NCI-H82 (cell line): ENCODE measurements at regions not wholly inside any gene's neighbourhood (a gene's known extent, or its start where the extent isn't known, plus 50 kb on each side); places are given as distances from the start of the nearest gene placed in this dataset.
A peak's percentile ranks its signal among the peaks of the same experiment; 100 is the strongest.
"Not testable (repeated sequence)": the region's sequence is repeated elsewhere in the genome, so short reads cannot be mapped to it uniquely, and the experiment has no call there.

ENCODE experiments used
- DNase-seq: peaks from one replicate; lab custom pipeline; 2025; lab: John Stamatoyannopoulos, UW

DNA sequence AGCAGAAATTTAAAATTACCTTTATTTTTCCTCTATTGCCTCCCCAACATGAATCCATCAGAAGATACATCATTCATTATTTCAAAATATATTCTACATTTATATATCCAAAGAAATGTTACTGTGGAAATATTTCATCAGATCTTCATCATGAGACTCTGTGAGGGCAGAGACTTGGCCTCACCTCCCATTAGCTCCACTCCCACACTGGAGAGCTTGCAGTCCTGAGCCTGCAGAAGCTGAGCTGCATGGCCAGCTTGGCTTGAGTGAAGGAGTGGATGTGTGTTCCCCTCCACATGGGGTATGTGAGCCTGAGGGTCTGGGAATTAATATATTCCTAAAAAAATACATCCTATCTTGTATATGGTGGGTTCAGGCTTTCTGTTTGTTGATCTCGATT lies 961.9 kb downstream of the TMEM121 start:
- no peak for DNase-seq

GRCh38 chr14:106489112-106489881 lies 962.9 kb downstream of the TMEM121 start:
- no peak for DNase-seq

DNA sequence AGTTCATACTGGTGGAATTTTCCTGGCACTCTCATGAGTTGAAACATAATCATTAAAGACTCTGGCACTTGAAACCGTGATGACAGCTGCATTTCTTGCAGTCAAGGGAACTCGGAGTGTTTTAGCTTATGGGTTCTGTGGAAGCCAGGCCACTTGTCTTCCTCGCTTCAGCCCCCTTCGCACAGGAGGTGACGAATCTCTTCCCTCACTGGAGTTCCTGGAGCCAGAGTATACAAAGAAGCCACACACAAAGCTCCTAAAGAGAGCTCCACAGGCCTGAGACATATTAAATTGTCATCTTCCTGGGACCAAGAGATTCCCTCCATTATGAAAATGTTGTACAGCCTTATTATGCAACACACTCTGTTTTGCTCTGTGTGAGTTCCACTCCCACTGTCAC lies 964.1 kb downstream of the TMEM121 start:
- no peak for DNase-seq

GRCh38 chr14:106491851-106492250 lies 965.5 kb downstream of the TMEM121 start:
- DNase-seq = peak; percentile 2

- no peak for DNase-seq
These were observed 967.8 kb downstream of the TMEM121 start for GRCh38 chr14:106493962-106494823.

DNA sequence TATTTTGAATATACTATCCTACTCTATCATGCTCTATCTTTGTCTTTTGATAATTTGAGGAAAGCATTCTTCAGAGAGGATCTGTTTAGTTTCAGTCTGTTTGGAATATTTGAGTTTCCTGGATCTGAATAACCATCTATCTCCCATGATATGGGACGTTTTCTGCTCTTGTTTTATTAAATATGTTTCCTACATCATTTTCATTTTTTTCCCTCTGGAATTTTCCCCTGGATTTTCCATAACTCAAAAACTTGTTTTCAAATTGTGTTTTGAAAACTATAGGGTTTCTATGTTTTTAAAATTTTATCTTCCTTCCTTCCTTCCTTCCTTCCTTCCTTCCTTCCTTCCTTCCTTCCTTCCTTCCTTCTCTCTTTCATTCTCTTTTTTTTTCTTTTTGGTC lies 974.2 kb downstream of the TMEM121 start:
- no peak for DNase-seq

GRCh38 chr14:106501898-106502297 lies 975.5 kb downstream of the TMEM121 start:
- no peak for DNase-seq

DNA sequence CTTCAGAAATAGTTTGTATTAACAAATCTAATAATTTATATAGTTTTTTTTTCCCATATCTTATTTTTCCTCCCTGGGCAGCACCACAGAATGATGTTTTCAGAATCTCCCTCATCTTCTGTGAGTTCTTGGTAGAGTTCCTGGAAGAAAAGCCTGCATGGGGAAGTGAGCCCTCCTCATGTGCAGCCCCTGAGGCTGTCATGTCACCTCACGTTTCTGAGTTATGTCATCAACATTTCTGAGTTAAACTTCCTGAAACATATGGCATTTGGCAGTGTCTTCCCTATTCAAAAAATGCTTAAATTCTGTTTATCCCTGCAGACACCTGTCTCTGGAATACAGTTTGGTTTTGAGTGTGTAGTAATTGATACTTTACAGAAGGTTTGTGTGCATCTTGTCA lies 979.0 kb downstream of the TMEM121 start:
- no peak for DNase-seq

GRCh38 chr14:106506881-106507305 lies 980.5 kb downstream of the TMEM121 start:
- DNase-seq = no peak

DNA sequence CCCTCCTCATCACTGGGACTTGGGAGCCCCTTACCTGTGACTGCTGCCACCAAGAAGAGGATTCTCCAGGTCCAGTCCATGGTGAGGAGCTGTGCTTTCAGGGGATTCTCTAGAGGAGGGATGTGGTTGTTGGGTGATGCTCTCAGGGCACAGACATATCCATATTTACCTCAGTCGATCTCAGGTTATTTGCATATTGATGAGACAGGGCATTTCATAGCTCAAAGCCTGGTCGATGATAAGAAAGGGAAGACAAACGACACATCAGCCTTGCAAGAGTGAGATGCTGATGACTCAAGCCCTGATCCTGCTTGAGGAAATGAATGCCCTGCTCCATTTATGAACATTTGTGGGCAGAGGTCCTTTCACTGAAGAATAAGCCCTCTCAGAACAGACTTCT lies 981.0 kb downstream of the TMEM121 start:
- DNase-seq = no peak

DNA sequence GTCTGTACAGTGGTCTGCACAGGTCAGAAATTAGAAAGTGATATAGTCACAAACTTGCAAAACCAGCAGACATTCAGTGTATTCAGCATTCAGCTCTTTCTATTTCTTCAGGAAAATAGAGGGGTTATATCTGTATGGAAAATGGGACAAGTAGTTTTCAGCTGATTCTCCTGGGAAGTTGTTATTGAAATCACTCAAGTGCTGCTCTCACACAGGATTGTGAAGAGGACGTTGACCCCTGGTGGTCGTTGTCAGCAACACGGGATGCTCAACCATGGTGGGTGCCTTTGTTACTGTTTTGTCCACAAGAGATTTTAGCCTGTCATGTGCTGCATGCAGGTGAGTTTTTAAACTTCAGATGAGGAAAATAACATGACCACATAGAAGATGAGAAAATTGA lies 981.8 kb downstream of the TMEM121 start:
- no peak for DNase-seq

DNA sequence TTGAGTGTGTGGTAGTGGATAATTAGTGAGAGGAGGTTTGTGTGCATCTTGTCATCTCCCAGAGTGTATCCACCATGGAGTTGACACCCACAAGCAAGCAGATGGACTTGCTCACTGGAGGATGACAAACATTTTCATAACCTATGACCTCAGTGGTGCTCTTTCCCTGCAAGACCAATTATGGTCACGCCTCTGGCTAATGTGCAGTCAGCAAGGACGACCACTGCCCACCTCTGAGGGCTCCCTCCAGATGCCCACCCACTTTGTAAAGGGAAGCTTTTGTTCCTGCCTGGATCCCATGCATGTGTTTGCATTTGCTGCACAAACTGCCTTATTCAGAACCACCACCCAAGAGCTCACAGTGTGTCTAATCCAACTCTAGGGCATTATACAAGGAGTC lies 982.8 kb downstream of the TMEM121 start:
- DNase-seq = no peak

DNA sequence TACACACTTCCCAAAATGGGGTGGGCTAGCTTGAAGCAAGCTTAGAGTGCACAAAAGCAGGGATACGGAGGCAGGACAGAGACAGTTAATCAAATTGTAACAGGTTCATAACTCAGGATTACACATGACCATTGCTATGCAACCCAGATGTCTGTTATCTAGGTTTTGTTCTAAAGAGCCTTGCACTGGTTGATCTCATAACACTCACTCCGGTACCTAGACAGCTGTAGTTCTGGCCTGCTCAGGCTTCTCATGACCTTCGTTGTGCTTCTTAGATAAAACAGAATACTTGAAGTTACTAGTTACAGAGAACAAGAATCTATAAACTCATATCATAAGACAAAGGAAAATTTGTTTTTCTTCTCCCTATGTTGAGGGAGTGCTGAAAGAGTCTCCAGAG lies 983.4 kb downstream of the TMEM121 start:
- no peak for DNase-seq

- DNase-seq = no peak
These were observed 984.8 kb downstream of the TMEM121 start for GRCh38 chr14:106511006-106511799.

- no peak for DNase-seq
These were observed 985.4 kb downstream of the TMEM121 start for GRCh38 chr14:106511800-106512198.

DNA sequence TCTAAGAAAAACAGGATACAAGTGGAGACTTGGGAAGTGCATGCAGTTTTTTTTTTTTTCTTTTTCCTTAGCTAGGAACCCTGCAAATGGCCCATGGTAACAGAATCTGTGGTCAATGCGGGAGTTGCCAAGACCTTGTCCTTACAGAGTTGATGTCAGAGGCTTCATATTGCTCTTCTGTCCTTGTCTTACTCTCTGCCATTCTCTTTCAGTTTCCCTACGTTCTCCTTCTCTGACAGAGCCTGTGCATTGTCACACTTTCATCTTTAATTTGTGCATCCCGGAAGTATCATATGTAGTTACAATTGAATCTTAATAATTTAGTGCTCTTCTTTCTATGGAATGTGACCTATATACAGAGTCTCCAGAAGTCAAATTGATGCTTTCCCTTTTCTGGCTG lies 986.9 kb downstream of the TMEM121 start:
- no peak for DNase-seq

DNA sequence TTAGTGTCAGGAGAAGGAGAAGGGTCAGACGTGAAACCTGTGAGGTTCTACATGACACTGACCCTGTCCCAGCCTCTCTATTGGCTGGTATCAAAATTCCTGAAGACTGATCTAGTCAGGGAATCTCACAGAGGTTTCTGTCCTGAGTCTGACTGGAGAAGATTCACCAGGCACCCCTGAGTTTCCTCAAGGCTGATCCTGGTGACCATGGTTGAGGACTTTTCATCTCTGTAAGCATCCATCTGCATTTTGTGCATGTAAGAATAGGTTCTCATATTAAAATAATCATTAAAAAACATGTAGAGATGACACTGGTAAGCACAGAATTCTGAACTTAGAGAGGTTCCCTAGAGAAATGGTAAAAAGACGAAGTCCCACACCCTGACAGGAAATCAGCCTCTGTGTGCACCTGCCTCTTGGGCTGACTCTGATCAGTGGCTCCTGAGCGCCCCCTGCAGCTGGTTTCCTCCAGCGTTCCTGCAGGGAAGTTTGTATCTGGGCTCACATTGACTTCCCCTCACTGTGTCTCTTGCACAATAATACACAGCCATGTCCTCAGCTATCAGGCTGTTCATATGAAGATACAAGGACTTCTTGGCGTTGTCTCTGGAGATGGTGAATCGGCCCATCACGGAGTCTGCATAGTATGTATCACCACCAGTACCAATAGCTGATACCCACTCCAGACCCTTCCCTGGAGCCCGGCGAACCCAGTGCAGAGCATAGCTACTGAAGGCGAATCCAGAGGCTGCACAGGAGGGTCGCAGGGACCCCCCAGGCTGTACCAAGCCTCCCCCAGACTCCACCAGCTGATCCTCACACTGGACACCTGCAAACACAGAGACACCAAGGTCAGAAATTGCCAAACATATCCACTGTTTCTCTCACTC lies 991.9 kb downstream of the TMEM121 start:
- peak; percentile 0 for DNase-seq

DNA sequence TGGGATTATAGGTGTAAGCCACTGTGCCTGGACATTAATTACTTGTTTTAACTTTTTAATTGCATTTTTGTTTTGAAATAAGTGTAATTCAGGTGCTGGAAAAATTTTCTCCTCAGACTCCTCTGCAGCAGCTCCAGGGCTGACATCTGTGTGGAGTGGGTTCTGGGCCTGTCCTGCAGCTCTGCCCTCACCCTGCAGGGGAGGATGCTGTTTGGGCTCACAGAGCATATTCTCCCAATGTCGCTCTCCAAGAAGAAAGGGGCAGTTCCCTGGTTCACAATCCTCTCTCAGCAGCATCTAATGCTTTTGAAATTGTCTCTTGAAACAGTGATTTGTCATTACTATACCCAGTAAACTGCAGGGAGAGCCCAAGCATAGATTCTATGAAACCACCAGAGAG lies 995.7 kb downstream of the TMEM121 start:
- DNase-seq = not testable (repeated sequence)

- no peak for DNase-seq
These were observed 996.6 kb downstream of the TMEM121 start for GRCh38 chr14:106522990-106523389.

DNA sequence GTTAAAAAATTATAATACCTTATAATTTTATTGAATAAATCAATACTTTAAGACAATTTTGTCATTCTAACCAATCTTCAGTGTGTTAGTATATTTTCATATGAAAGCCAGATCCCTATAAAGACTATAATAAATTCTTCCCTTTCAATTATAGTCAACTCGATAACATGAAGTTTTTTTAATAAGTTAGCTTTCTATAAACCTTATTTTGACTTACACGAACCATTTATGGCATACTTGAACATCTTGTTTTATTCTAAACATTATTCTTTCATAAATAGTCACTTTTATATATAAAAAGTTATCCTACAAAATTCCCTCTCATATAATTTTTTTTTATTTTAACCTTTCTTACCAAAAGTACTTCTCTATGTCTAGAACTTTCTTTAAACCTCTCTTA lies 1002.3 kb downstream of the TMEM121 start:
- no peak for DNase-seq

DNA sequence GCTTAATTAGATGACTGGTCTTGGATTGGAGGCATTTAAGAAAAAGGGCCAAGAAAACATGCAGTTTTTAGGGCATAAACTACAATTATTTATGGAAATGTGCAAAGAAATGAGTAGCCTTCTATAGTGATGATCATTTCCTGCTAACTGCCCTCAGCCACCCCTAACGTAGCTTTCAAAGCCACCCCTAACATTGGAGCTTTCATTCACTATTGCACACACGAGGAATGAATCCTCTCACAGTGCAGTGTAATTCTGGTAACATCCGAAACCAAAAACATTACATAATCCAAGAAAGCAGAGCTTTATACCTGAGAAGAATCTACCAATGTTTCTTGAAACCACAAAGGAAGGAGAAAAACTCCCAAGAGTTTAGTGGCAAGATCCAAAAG lies 1003.6 kb downstream of the TMEM121 start:
- DNase-seq = no peak
